IgD-negative memory B cell (primary cell): ENCODE measurements at regions not wholly inside any gene's neighbourhood (a gene's known extent, or its start where the extent isn't known, plus 50 kb on each side); places are given as distances from the start of the nearest gene placed in this dataset.

Source experiments
- H3K27ac Mint-ChIP-seq, 3 donors: one replicate each; pipeline ENCODE4 v1.8.0; 2020 to 2022; ENCODE audit warnings: mild to moderate bottlenecking in 3 of 3, mixed read lengths in 3 of 3, moderate library complexity in 1 of 3
- H3K27me3 Mint-ChIP-seq: one replicate; pipeline ENCODE4 v1.8.0; 2021; ENCODE audit warnings: mixed read lengths
- H3K36me3 Mint-ChIP-seq: one replicate; pipeline ENCODE4 v1.8.0; 2020; ENCODE audit warnings: mild to moderate bottlenecking, mixed read lengths
- H3K4me1 Mint-ChIP-seq, 3 donors: one replicate each; pipeline ENCODE4 v1.8.0; 2020 to 2022; ENCODE audit warnings: mixed read lengths in 3 of 3, mild to moderate bottlenecking in 1 of 3
- H3K4me3 Mint-ChIP-seq, 4 donors: one replicate each; pipeline ENCODE4 v1.8.0; 2020 to 2022; ENCODE audit warnings: mild to moderate bottlenecking in 4 of 4, mixed read lengths in 4 of 4, moderate library complexity in 3 of 4
- H3K9me3 Mint-ChIP-seq, 3 donors: one replicate each; pipeline ENCODE4 v1.8.0; 2020 to 2021; ENCODE audit warnings: mixed read lengths in 3 of 3, mild to moderate bottlenecking in 1 of 3

DNA sequence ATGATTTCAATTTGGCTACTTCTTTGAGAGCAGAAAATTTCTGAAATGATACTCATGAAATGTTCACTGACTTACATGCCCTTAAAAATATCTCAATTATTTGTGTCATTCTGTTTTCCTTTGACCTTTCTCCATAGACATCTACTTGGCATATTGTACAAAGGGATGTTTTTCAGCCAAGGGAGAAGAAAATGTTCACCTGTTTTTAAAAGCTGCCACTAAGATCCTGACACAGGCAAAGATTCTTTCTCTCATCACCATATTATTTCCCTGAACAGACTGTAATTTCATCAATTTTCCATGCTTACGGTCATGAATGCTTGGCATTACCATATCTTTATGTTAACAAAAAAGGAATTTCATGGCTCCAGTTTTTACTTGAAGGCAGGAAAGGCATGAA is 67.4 kb upstream of the DBX1 start:
- H3K4me3 Mint-ChIP-seq: no peak overlapping the region
- H3K27ac Mint-ChIP-seq: no peak overlapping the region
- H3K4me1 Mint-ChIP-seq: no peaks in the 10 kb centered on the region
- H3K9me3 Mint-ChIP-seq: peaks cover 3 to 22% (median 9%) of the 10 kb centered on the region in 3 donors
- peaks cover 4% of the 10 kb centered on the region for H3K27me3 Mint-ChIP-seq
- peaks cover 1% of the 10 kb centered on the region for H3K36me3 Mint-ChIP-seq

DNA sequence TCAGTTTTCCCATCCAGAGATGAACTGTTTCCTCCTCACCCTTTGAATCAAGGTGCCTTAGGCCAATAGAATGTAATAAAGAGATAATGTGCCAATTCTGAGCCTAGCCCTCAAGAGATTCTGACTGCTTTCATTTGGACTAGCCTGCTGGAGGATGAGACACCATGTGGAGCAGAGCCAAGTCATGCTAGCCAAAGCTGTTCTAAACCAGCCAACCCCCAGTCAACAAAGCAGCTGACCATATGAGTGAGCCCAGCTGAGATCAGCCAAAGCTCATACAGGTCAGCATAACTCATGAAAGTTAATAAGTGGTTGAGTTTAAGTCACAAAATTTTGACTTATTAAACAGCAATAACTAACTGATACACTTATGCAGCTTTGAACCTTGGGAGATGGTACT is 66.7 kb upstream of the DBX1 start:
- no peaks in the 10 kb centered on the region for H3K4me1 Mint-ChIP-seq
- no peaks in the 10 kb centered on the region for H3K36me3 Mint-ChIP-seq
- H3K9me3 Mint-ChIP-seq: peaks cover 3 to 22% (median 8%) of the 10 kb centered on the region in 3 donors
- H3K27me3 Mint-ChIP-seq: peaks cover 4% of the 10 kb centered on the region
- H3K4me3 Mint-ChIP-seq: no peak overlapping the region
- H3K27ac Mint-ChIP-seq: no peak overlapping the region

DNA sequence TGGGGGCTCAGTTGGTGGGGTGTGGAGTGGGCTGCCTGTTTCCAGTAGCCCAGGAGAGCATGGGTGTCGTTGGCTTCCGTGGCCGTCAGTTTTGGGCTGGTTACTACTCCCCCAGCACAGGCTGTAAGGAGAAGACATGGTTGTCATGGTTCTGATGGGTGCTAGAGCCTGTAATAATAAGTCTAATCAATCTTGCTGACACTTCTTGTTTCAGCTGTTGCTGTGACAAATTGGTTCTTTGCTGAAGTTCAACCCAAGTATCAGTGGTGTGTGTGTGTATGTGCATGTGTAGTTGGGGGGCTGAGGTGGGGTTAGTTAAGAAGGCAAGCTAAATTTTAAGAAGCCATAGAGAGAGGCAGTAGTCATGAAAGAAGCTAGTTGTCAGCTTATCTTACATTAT is 61.3 kb upstream of the DBX1 start:
- no peak overlapping the region for H3K27ac Mint-ChIP-seq
- no peaks in the 10 kb centered on the region for H3K36me3 Mint-ChIP-seq
- no peak overlapping the region for H3K4me3 Mint-ChIP-seq
- no peaks in the 10 kb centered on the region for H3K4me1 Mint-ChIP-seq
- peaks cover 4% of the 10 kb centered on the region for H3K27me3 Mint-ChIP-seq
- peaks cover 0 to 1% (median 0%) of the 10 kb centered on the region in 3 donors for H3K9me3 Mint-ChIP-seq

DNA sequence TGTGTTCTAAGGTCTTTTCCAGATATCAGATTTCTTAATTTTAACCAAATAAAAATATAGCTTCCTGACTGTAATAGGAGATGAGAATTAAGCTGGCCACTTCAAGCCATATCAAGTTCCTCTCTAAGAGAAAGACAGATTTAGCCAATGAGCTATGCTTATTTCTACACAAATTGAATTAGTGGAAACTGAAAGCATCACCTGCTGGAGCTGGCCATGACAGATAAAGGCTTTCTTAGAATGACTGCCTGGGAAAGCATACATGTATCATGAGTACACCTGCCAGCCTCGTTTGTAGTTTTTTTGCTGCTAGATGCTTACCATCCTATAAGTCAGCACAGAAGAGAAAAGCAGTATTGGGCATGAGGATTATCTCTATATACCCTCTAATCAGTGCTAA is 53.5 kb upstream of the DBX1 start:
- H3K27ac Mint-ChIP-seq: no peak overlapping the region
- no peak overlapping the region for H3K4me3 Mint-ChIP-seq
- no peaks in the 10 kb centered on the region for H3K4me1 Mint-ChIP-seq
- H3K9me3 Mint-ChIP-seq: no peaks in the 10 kb centered on the region
- peaks cover 10% of the 10 kb centered on the region for H3K27me3 Mint-ChIP-seq
- no peaks in the 10 kb centered on the region for H3K36me3 Mint-ChIP-seq

DNA sequence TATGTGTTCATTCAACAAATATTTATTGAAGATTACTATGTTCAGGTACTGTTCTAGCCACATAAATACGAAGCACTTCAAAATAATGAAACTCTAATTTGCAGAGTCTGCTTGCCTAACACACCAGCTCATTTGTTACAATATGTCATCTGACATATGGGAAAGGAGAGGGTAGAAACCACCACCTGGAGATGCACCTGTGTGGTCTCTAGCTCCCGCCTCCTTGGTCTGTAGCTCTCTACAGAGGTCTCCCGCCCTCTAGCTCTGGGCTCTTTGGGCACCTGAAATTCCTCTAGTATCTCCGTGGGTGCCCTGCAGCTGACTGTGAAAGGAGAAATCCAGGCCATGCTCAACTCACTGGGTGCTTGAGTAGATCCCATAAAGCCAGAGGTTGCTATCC is 51.4 kb upstream of the DBX1 start:
- H3K36me3 Mint-ChIP-seq: no peaks in the 10 kb centered on the region
- peaks cover 25% of the 10 kb centered on the region for H3K27me3 Mint-ChIP-seq
- H3K9me3 Mint-ChIP-seq: peaks cover 0 to 2% (median 0%) of the 10 kb centered on the region in 3 donors
- peaks cover 0 to 4% (median 0%) of the 10 kb centered on the region in 3 donors for H3K4me1 Mint-ChIP-seq
- H3K27ac Mint-ChIP-seq: no peak overlapping the region
- no peak overlapping the region for H3K4me3 Mint-ChIP-seq
